HEK293 (cell line): ENCODE measurements at regions not wholly inside any gene's neighbourhood (a gene's known extent, or its start where the extent isn't known, plus 50 kb on each side); places are given as distances from the start of the nearest gene placed in this dataset.

Source experiments
- ZBTB48 ChIP-seq: fragments of 450-650 bp; formaldehyde crosslinking; IDR thresholded peaks from 2 replicates; pipeline ENCODE4 v1.5.1; 2016; ENCODE audit warnings: missing biosample characterization, missing genetic modification characterization
- ZNF324 ChIP-seq: fragments of 450-650 bp; formaldehyde crosslinking; IDR thresholded peaks from 2 replicates; pipeline ENCODE4 v1.5.1; 2016; ENCODE audit warnings: missing biosample characterization, missing genetic modification characterization
- TF ChIP-seq, protein P1 (sequence below): fragments of 450-650 bp; formaldehyde crosslinking; IDR thresholded peaks from 2 replicates; pipeline ENCODE4 v1.5.1; 2016; ENCODE audit warnings: missing biosample characterization, missing genetic modification characterization
- TF ChIP-seq, protein P2 (sequence below): fragments of 450-650 bp; formaldehyde crosslinking; IDR thresholded peaks from 2 replicates; pipeline ENCODE4 v1.5.1; 2016; ENCODE audit warnings: missing biosample characterization, missing genetic modification characterization
- TF ChIP-seq, protein P3 (sequence below): fragments of 450-650 bp; formaldehyde crosslinking; IDR thresholded peaks from 2 replicates; pipeline ENCODE4 v1.5.1; 2016; ENCODE audit warnings: missing biosample characterization, missing genetic modification characterization

DNA sequence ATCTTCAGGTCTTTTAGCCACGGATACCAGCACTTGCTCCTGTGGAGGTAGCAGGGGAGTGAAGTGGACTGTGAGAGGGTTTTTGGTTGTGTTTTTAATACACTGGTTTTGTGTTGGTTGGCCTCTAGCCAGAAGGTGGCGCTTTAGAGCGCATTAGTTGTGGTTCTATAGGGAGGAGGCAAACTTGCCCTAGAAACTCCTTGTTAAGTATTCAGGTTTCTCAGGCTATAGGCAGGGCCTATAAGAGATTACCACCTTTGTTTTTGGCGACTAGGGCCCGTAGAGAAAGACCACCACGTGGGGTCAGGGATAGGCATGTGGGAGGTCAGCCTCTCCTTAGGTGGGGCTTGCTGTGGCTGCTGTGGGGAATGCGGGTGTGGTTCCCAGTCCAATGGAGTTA is 221.6 kb upstream of the SPANXN4 start:
- TF ChIP-seq, protein P1, sequence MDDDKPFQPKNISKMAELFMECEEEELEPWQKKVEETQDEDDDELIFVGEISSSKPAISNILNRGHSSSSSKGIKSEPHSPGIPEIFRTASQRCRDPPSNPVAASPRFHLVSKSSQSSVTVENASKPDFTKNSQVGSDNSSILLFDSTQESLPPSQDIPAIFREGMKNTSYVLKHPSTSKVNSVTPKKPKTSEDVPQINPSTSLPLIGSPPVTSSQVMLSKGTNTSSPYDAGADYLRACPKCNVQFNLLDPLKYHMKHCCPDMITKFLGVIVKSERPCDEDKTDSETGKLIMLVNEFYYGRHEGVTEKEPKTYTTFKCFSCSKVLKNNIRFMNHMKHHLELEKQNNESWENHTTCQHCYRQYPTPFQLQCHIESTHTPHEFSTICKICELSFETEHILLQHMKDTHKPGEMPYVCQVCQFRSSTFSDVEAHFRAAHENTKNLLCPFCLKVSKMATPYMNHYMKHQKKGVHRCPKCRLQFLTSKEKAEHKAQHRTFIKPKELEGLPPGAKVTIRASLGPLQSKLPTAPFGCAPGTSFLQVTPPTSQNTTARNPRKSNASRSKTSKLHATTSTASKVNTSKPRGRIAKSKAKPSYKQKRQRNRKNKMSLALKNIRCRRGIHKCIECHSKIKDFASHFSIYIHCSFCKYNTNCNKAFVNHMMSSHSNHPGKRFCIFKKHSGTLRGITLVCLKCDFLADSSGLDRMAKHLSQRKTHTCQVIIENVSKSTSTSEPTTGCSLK: no peak
- TF ChIP-seq ZNF324 (tag by site-specific recombination) (no peak), ZBTB48 (no peak)
- TF ChIP-seq, protein P2, sequence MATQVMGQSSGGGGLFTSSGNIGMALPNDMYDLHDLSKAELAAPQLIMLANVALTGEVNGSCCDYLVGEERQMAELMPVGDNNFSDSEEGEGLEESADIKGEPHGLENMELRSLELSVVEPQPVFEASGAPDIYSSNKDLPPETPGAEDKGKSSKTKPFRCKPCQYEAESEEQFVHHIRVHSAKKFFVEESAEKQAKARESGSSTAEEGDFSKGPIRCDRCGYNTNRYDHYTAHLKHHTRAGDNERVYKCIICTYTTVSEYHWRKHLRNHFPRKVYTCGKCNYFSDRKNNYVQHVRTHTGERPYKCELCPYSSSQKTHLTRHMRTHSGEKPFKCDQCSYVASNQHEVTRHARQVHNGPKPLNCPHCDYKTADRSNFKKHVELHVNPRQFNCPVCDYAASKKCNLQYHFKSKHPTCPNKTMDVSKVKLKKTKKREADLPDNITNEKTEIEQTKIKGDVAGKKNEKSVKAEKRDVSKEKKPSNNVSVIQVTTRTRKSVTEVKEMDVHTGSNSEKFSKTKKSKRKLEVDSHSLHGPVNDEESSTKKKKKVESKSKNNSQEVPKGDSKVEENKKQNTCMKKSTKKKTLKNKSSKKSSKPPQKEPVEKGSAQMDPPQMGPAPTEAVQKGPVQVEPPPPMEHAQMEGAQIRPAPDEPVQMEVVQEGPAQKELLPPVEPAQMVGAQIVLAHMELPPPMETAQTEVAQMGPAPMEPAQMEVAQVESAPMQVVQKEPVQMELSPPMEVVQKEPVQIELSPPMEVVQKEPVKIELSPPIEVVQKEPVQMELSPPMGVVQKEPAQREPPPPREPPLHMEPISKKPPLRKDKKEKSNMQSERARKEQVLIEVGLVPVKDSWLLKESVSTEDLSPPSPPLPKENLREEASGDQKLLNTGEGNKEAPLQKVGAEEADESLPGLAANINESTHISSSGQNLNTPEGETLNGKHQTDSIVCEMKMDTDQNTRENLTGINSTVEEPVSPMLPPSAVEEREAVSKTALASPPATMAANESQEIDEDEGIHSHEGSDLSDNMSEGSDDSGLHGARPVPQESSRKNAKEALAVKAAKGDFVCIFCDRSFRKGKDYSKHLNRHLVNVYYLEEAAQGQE (tag by site-specific recombination): no peak
- TF ChIP-seq, protein P3, sequence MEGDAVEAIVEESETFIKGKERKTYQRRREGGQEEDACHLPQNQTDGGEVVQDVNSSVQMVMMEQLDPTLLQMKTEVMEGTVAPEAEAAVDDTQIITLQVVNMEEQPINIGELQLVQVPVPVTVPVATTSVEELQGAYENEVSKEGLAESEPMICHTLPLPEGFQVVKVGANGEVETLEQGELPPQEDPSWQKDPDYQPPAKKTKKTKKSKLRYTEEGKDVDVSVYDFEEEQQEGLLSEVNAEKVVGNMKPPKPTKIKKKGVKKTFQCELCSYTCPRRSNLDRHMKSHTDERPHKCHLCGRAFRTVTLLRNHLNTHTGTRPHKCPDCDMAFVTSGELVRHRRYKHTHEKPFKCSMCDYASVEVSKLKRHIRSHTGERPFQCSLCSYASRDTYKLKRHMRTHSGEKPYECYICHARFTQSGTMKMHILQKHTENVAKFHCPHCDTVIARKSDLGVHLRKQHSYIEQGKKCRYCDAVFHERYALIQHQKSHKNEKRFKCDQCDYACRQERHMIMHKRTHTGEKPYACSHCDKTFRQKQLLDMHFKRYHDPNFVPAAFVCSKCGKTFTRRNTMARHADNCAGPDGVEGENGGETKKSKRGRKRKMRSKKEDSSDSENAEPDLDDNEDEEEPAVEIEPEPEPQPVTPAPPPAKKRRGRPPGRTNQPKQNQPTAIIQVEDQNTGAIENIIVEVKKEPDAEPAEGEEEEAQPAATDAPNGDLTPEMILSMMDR (tag by site-specific recombination): no peak
